ENCODE measurements at regions not wholly inside any gene's neighbourhood (a gene's known extent, or its start where the extent isn't known, plus 50 kb on each side); places are given as distances from the start of the nearest gene placed in this dataset.

GRCh38 chr4:122047456-122048425, 95.9 kb upstream of the TRPC3 start:
- no peak for DNase-seq (ENCODE audit: extremely low read depth, insufficient read length)
- Histone ChIP-seq H3K36me3 (ENCODE audit: control insufficient read depth, insufficient read depth, low read length) (no peaks in the 10 kb centered on the region), H3K27me3 (replicated peaks; ENCODE audit: control insufficient read depth, insufficient read depth, low read length) (no peaks in the 10 kb centered on the region), H3K4me3 (replicated peaks; ENCODE audit: low read depth, low read length) (no peak overlapping the region)
- no peak for TF ChIP-seq CTCF (IDR thresholded peaks at IDR 0.05; ENCODE audit: insufficient read depth, low read length, poor library complexity, severe bottlenecking)

GRCh38 chr4:122046255-122046654, 94.4 kb upstream of the TRPC3 start:
- Histone ChIP-seq H3K27me3 (replicated peaks; ENCODE audit: control insufficient read depth, insufficient read depth, low read length) (no peaks in the 10 kb centered on the region), H3K4me3 (replicated peaks; ENCODE audit: low read depth, low read length) (no peak overlapping the region), H3K36me3 (ENCODE audit: control insufficient read depth, insufficient read depth, low read length) (no peaks in the 10 kb centered on the region)
- TF ChIP-seq CTCF (IDR thresholded peaks at IDR 0.05; ENCODE audit: insufficient read depth, low read length, poor library complexity, severe bottlenecking): no peak
- no peak for DNase-seq (ENCODE audit: extremely low read depth, insufficient read length)

- no peak for DNase-seq (ENCODE audit: extremely low read depth, insufficient read length)
- Histone ChIP-seq H3K4me3 (replicated peaks; ENCODE audit: low read depth, low read length) (no peak overlapping the region), H3K27me3 (replicated peaks; ENCODE audit: control insufficient read depth, insufficient read depth, low read length) (no peaks in the 10 kb centered on the region), H3K36me3 (ENCODE audit: control insufficient read depth, insufficient read depth, low read length) (no peaks in the 10 kb centered on the region)
- no peak for TF ChIP-seq CTCF (IDR thresholded peaks at IDR 0.05; ENCODE audit: insufficient read depth, low read length, poor library complexity, severe bottlenecking)
Observed at GRCh38 chr4:122045533-122045932, 93.7 kb upstream of the TRPC3 start.

DNA sequence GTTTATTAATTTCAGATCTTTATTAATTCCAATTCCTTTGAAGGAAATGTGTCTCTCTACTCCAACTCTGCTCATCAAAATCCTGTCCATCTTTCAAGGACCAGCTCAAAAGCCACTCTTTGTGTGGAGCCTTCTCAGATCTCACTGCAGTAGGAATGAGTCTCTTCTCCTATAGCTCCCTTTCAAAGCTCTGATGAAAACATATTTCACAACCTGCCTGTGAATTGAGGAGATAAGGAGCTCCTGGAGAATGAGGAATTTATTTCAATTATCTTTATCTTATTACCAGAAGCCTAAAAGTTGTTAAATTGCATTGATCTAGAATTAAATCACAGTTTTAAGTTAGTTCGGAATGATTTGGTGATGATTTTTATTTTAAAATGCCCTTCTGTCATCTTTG, 92.6 kb upstream of the TRPC3 start:
- TF ChIP-seq CTCF (IDR thresholded peaks at IDR 0.05; ENCODE audit: insufficient read depth, low read length, poor library complexity, severe bottlenecking): no peak
- Histone ChIP-seq H3K36me3 (ENCODE audit: control insufficient read depth, insufficient read depth, low read length) (no peaks in the 10 kb centered on the region), H3K27me3 (replicated peaks; ENCODE audit: control insufficient read depth, insufficient read depth, low read length) (no peaks in the 10 kb centered on the region), H3K4me3 (replicated peaks; ENCODE audit: low read depth, low read length) (no peak overlapping the region)
- no peak for DNase-seq (ENCODE audit: extremely low read depth, insufficient read length)

DNA sequence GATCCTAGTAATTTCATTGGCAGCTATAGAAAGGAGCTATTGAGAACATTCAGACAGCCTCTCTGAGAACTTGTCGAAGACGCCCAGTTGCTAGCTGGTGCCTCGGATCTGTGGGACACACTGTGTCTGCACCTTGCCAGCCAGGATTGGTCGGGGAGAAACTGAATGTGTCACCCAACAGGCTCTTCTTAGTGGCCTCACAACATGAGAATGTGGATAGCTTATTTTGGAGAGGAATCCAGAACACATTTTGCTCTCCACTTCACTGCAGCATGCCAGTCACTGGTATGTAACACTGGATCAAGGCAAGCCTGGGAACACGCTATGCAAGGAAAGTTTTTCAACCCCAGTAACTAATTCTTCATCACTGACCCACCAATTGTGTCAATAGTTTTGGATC, 89.5 kb upstream of the TRPC3 start:
- DNase-seq (ENCODE audit: extremely low read depth, insufficient read length): no peak
- TF ChIP-seq CTCF (IDR thresholded peaks at IDR 0.05; ENCODE audit: insufficient read depth, low read length, poor library complexity, severe bottlenecking): no peak
- Histone ChIP-seq H3K4me3 (replicated peaks; ENCODE audit: low read depth, low read length) (no peak overlapping the region), H3K27me3 (replicated peaks; ENCODE audit: control insufficient read depth, insufficient read depth, low read length) (no peaks in the 10 kb centered on the region), H3K36me3 (ENCODE audit: control insufficient read depth, insufficient read depth, low read length) (no peaks in the 10 kb centered on the region)
